Ammon's horn (tissue), 1 donor: ENCODE measurements at regions not wholly inside any gene's neighbourhood (a gene's known extent, or its start where the extent isn't known, plus 50 kb on each side); places are given as distances from the start of the nearest gene placed in this dataset.

ENCODE experiments used
- DNase-seq: peaks from one replicate; pipeline ENCODE4 v3.0.0-alpha.2; 2016; ENCODE audit warnings: low spot score

- no peak for DNase-seq
These were observed 93.0 kb upstream of the LPP start for GRCh38 chr3:188060840-188061544.

DNA sequence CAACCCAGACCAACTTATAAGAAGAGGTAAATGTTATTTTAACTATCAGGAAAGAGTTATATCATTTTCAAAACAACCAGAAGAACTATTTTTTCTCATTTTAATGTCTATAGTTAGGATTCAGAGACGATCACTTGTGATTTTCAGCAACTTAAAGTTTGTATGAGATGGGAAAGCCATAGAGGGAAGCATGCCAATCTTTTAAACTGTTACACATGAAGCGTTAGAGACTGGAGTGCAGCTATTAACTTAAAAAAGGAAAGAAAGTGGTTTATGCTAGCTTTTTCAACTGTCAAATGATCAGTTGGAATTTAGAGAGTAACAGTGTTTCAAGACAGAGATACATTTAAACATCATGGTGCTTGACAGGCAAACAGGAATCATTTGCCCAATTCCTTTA is 91.7 kb upstream of the LPP start:
- DNase-seq = no peak

DNA sequence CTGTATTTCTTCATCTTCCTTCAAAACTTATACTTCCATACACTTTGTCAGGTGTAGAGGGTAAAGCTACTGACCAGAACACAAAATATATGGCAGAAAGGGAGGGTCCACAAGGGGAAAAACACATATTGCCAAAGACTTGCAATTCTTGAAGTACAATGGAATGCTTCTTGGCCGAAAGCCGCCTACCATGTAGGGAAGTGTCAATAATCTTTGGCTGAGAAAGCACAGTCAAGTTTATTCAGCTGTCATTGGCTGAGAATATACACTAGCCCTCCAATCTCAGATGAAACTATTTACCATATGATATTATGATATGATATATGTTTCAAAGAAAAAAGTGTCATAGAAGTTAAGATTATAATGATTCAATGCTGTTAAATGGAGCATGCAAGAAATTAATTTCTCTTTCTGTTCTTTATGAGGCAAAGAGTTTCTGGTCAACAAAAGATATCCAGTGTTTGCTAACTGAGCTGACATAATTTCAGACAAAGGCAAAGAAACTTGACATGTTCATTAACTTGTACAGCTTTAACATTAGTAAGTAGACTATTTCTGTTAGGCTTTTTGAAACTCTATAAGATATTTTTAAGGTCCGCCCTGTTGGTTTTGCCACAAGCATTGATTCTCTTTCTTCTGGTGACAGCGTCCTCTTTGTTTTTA is 89.0 kb upstream of the LPP start:
- DNase-seq = no peak

- no peak for DNase-seq
These were observed 87.8 kb upstream of the LPP start for GRCh38 chr3:188066141-188066540.

DNA sequence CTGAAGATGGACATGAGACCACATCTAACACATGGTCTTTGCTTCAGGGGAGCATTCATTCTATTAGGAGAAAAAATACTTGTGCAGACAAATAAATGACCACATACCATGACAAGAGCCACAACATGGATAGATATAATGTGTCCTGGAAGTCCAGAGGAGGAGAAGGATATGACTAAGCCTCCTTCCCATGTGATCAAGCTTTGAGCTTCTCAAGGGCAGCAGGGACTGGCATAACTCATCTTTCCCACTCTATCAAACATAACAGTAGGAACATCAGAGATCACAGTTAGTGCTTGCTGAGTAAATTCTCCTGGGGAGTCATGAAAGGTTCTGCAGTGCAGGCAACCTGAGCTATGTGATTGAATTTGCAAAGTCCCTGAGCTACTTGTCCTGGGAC is 86.0 kb upstream of the LPP start:
- DNase-seq = no peak

- DNase-seq = no peak
These were observed 85.6 kb upstream of the LPP start for GRCh38 chr3:188068342-188068741.

DNA sequence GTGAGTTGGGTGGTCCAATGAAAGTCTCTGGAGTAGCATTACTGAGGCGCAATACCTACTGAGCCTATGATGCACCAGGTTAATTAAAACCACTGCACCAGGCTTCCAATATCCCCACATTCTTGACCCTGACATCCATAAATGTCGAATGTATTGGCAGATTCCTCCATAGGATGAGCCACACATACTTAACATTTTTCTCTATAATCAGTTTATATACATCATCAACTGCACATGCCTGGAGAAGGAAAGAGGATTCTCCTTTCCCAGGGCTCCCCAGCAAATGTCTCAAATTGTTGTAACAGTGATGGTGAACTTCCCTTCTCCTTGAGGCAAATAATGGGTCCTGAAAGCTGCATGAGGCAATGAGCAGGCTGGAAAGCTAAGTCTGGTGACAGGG is 82.3 kb upstream of the LPP start:
- DNase-seq = no peak

DNA sequence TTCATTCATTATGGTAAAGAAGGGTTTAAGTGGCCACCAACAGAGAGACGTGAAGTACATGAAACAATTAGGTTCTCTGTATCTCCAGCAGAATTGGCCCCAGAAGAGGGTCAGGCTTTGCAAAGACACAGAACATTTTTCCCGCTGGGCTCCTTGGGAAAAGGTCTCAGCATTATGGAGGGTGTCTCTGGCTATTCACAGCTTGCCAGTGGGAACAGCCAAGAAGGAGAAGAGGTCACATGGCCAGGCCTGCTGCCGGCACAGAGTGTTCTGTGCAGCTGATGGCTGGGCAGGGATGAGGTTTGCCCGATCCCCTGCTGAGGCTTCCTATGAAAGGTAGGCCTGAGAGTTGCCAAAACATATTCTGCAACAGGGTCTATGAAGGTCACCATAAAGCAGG is 77.8 kb upstream of the LPP start:
- DNase-seq = peak; percentile 71

DNA sequence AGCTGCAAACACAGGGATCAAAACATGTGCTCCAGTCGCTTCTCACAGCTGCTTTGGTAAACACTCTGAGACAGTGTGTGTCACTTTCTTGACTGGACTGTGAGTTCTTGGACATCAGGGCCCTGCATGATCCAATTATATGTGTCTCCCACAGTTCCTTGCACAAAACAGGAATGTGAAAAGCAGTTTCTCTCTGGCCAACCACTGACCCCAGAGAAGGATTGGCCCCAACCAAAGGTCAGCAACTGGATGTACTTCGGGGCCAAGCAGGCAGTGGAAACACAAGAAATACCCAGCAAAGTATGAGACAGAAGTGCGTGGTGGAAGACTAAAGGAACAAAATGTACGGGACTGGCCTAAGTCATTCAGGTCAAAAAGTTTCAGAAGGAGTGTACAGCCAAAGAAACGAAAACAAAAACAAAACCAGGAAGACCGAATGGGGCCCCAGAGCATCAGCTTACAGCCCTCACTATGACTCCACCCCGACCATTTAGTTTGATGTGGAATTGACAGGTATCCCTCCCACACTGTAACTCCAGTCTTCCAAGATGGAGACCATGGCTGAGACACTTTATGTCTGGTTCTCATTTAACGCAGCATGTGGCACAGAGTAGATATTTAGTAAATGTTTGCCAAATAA is 76.7 kb upstream of the LPP start:
- no peak for DNase-seq

DNA sequence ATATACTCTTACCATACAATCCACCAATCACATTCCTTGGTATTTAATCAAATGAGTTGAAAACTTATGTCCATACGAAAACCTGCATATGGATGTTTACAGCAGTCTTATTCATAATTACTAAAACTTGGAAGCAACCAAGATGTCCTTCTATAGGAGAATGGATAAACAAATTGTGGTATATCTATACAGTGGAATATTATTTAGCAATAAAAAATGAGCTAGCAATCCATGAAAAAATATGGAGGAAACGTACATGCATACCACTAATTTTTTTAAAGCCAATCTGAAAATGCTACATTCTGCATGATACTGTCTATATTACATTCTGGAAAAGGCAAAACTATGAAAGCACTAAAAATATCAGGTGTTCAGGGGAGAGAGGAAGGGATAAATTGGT is 73.9 kb upstream of the LPP start:
- no peak for DNase-seq

GRCh38 chr3:188082031-188082430 is 71.9 kb upstream of the LPP start:
- no peak for DNase-seq

- DNase-seq = no peak
These were observed 71.5 kb upstream of the LPP start for GRCh38 chr3:188082450-188082849.

DNA sequence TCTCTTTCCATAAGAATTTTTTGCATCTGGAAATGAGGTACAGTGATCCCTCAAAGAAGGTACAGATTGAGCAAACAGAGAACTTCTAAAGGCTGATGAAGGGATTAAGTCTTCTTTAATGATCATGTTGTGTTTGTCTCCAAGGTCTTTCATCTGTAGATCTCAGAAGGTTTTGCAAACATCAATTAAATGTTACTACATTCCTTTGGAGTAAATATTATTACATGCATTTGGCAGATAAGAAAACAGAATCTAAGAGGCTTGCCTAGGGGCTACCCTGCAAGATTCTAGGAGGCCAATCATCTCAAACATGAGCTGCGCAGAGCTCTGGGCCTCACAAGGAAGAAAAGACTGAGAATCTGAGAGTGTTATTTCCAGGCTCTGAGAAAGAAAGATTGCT is 70.9 kb upstream of the LPP start:
- DNase-seq = no peak

- DNase-seq = no peak
These were observed 69.0 kb upstream of the LPP start for GRCh38 chr3:188084752-188085583.

DNA sequence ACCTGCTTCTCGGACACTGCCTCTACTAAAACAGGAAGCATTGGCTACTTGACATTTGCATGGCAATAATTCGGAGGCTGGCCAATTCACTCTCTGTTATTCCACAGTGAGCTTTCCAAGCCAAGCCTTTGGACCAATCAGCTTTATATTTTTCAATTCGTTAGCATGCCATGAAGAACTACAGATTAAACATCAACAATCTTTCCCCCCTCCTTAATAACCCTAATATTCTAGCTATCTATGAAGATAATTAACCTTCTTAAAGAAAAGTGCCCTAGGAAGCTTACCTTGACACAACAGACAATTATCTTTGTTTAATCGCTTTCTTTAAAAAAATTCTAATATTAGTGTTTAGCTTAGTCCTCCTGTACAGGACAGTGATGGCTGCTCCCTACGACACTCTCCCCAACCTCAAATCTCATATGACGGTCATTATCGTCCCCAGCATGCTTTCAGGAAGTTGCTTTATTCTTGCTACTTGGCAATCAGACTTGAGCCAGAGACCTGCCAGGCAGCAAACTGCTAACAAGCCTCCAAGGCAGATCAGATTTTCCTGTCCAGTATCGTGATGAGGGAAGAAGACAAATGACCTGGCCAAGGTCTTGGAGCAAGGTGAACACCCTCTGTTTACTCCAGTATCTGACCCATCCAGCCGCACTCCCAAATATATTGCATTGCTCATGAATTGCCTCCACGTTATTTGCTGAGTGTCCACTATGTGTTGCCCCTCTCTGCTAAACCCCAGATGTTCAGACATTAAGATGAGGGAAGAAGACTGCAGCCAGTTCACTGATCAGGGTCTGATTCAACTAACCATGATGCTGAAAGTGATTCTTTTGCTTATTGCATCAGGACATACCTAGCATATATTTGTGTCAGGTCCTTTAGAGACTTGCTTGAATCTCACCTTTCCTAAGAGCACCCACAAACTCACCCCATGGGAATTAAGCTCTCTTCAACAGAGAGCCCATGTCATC is 68.1 kb upstream of the LPP start:
- no peak for DNase-seq

DNA sequence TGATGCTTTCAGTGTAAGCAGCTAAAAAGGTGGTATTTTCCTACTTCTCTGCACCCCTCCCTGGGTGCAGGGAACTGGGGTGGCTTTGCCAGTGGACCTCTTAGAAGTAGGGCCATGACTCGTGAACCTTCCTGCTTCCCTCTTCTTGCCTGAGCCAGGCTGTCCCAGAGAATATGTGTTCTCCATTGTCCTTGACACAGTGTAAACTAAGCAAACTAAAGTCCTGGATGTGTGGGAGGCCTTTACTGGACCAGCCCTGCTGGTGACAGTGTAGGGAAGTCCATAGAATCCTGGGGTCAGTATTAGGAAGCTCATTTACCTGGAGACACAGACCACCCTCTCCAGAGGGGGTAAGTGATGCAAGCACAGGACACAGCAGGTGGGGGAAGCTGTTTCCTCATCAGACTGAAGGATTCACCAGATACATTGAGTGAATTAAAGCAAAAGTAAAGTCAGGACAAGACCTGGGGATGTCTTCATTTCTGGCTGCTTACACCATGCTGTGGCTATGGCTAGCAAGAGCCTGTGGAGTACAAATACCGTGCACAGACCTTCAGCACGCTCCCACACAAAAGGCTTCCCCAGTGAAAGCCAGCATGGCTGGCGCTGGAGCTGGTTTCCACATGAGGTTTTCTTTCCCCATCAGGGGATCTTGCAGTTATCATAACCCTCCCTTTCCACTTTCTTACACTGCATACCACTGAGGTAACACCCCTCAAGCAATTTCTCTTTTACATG is 64.8 kb upstream of the LPP start:
- DNase-seq = no peak

- no peak for DNase-seq
These were observed 63.2 kb upstream of the LPP start for GRCh38 chr3:188090620-188091309.

DNA sequence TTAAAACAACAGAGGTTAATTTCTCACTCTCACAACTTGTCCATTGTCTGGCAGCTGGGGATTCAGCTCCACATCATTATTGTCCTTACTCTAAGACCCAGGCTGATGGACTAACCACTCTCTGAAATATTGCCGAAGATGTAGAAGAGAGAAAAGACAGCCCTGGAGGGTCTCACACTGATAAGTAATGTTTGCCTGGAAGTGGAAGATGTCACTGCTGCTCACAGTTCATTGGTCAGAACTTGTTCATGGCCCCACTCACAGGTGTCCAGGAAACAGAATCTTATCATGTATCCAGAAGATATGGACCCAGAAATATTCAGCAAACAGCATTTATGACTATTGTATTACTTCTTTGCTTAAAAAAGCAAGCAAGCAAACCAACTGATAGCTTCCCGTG is 62.2 kb upstream of the LPP start:
- DNase-seq = no peak

- DNase-seq = no peak
These were observed 61.3 kb upstream of the LPP start for GRCh38 chr3:188092648-188093047.

- no peak for DNase-seq
These were observed 58.5 kb upstream of the LPP start for GRCh38 chr3:188095431-188095830.
